ENCODE measurements at regions not wholly inside any gene's neighbourhood (a gene's known extent, or its start where the extent isn't known, plus 50 kb on each side); places are given as distances from the start of the nearest gene placed in this dataset.

DNA sequence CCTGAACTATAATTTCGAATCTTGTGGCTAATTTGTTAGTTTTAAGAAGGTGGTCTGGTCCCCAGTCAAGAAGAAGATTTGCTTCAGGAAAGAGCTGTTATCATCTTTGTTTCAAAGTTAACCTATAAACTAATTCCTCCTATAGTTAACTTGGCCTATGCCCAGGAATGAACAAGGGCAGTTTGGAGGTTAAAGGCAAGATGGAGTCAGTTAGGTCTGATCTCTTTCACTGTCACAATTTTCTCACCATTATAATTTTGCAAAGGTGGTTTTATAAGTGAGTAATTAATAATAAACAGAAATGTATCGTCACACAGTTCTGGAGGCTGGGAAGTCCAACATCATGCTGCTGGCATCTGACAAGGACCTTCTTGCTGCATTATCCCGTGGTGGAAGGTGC is 238.6 kb downstream of the PIK3R1 start:
- H3K9ac ChIP-seq, result no peak overlapping the region
- no peaks in the 10 kb centered on the region for H3K36me3 ChIP-seq (replicated peaks in 1 of 2; ENCODE audit: control insufficient read depth in 1 of 2, insufficient read depth in 2 of 2, low read length in 1 of 2)
- no peaks in the 10 kb centered on the region for H4K20me1 ChIP-seq (ENCODE audit: insufficient read depth)
- H3K9me3 ChIP-seq, result no peaks in the 10 kb centered on the region
- no peak for DNase-seq
- H2AFZ ChIP-seq (ENCODE audit: low read depth), result no peak overlapping the region
- CTCF ChIA-PET, result interaction anchor here (2.5 kb wide), 1 partner anchor 168 kb away, joined by 11 read pairs; no protein-coding TSS in a partner anchor
- no peaks in the 10 kb centered on the region for H3K9me2 ChIP-seq
- H3K4me1 ChIP-seq (ENCODE audit: control insufficient read depth in 1 of 2, insufficient read depth in 2 of 2, low read depth in 1 of 2, low read length in 1 of 2), result peaks cover 0 to 5% of the 10 kb centered on the region in 2 experiments; a peak in 3 of 4 replicates
- no peaks in the 10 kb centered on the region for H3F3A ChIP-seq (replicated peaks; ENCODE audit: insufficient read depth)
- no peak overlapping the region for H3K27ac ChIP-seq (ENCODE audit: low read depth in 2 of 2, low read length in 1 of 2)
- H3K27me3 ChIP-seq (ENCODE audit: insufficient read depth), result no peaks in the 10 kb centered on the region
- H3K4me3 ChIP-seq (ENCODE audit: low read depth in 2 of 2, low read length in 1 of 2), result no peak overlapping the region
- H3K79me2 ChIP-seq (ENCODE audit: insufficient read depth), result no peaks in the 10 kb centered on the region
- TF ChIP-seq REST (IDR thresholded peaks at IDR 0.05; ENCODE audit: low read depth, low read length) (no peak), TCF12 (IDR thresholded peaks at IDR 0.05) (no peak), CTCF (IDR thresholded peaks at IDR 0.05) (no peak), EZH2phosphoT487 (IDR thresholded peaks at IDR 0.05; ENCODE audit: borderline replicate concordance, low read depth) (no peak), FOXM1 (IDR thresholded peaks at IDR 0.05; ENCODE audit: low read depth) (no peak), YY1 (IDR thresholded peaks at IDR 0.05; ENCODE audit: low read depth) (no peak), MEF2A (IDR thresholded peaks at IDR 0.05; ENCODE audit: borderline replicate concordance, low read depth) (no peak), ELF1 (IDR thresholded peaks at IDR 0.05) (no peak), GABPA (IDR thresholded peaks at IDR 0.05; ENCODE audit: low read depth) (no peak), USF1 (IDR thresholded peaks at IDR 0.05; ENCODE audit: borderline replicate concordance, low read depth) (no peak), TAF1 (IDR thresholded peaks at IDR 0.05; ENCODE audit: borderline replicate concordance, low read depth, low read length) (no peak), SMC3 (IDR thresholded peaks at IDR 0.05; ENCODE audit: low read depth, low read length) (no peak), CHD2 (IDR thresholded peaks at IDR 0.05; ENCODE audit: low read length, partially characterized antibody) (no peak)
- POLR2A ChIA-PET, result no interaction called here
- no peak overlapping the region for H3K4me2 ChIP-seq
- WGBS (ENCODE audit: low lambda C conversion rate), result 33% methylated on average over 3 of the region's 3 CpGs
